CD4-positive, CD25-positive, alpha-beta regulatory T cell (primary cell): ENCODE measurements at regions not wholly inside any gene's neighbourhood (a gene's known extent, or its start where the extent isn't known, plus 50 kb on each side); places are given as distances from the start of the nearest gene placed in this dataset.
"Not testable (repeated sequence)": the region's sequence is repeated elsewhere in the genome, so short reads cannot be mapped to it uniquely, and the experiment has no call there.

Experiments
- ATAC-seq, 2 donors: fragments of 150-1000 bp; cut with Tn5 transposase; one replicate each; pipeline ENCODE4 v1.10.0; 2021; ENCODE audit warnings: low read depth in 2 of 2, moderate number of reproducible peaks in 2 of 2, moderate library complexity in 1 of 2
- DNase-seq, 3 donors: peaks; one replicate each; pipeline versions ENCODE4 v3.0.0 to v3.0.0-alpha.2; 2012 to 2022; ENCODE audit warnings: mixed read lengths in 1 of 3
- H3K27ac ChIP-seq: one replicate; pipeline ENCODE4 v1.7.0; 2013; ENCODE audit warnings: mild to moderate bottlenecking, low read length; ENCODE audit not compliant: insufficient read depth, poor library complexity, severe bottlenecking
- H3K27me3 ChIP-seq: one replicate; pipeline ENCODE4 v1.7.0; 2013; ENCODE audit warnings: low read length; ENCODE audit not compliant: control insufficient read depth, insufficient read depth
- H3K36me3 ChIP-seq: one replicate; pipeline ENCODE4 v1.7.0; 2013; ENCODE audit warnings: mild to moderate bottlenecking, low read length, moderate library complexity; ENCODE audit not compliant: control insufficient read depth, insufficient read depth
- H3K4me1 ChIP-seq: 2 replicates; pipeline ENCODE4 v1.7.0; 2013; ENCODE audit warnings: mild to moderate bottlenecking, low read length; ENCODE audit not compliant: insufficient read depth, control insufficient read depth, poor library complexity, severe bottlenecking
- H3K4me3 ChIP-seq: one replicate; pipeline ENCODE4 v1.7.0; 2013; ENCODE audit warnings: low read depth, mild to moderate bottlenecking, low read length, moderate library complexity
- H3K9me3 ChIP-seq, 2 experiments: 1 replicate in 1 of 2; 2 replicates in 1 of 2; pipeline ENCODE4 v1.7.0; 2013; ENCODE audit warnings: low read length in 2 of 2, mild to moderate bottlenecking in 1 of 2, moderate library complexity in 1 of 2; ENCODE audit not compliant: control insufficient read depth in 2 of 2
- H3K27ac Mint-ChIP-seq, 3 donors: one replicate each; pipeline ENCODE4 v1.8.0; 2020 to 2022; ENCODE audit warnings: mild to moderate bottlenecking in 3 of 3, mixed read lengths in 3 of 3, moderate library complexity in 2 of 3
- H3K27me3 Mint-ChIP-seq: one replicate; pipeline ENCODE4 v1.8.0; 2022; ENCODE audit warnings: mild to moderate bottlenecking, mixed read lengths
- H3K36me3 Mint-ChIP-seq: one replicate; pipeline ENCODE4 v1.8.0; 2020; ENCODE audit warnings: mixed read lengths
- H3K4me1 Mint-ChIP-seq, 4 donors: one replicate each; pipeline ENCODE4 v1.8.0; 2020 to 2022; ENCODE audit warnings: mixed read lengths in 4 of 4, mild to moderate bottlenecking in 1 of 4
- H3K4me3 Mint-ChIP-seq, 4 donors: one replicate each; pipeline ENCODE4 v1.8.0; 2020 to 2022; ENCODE audit warnings: mild to moderate bottlenecking in 4 of 4, mixed read lengths in 4 of 4, moderate library complexity in 3 of 4
- H3K9me3 Mint-ChIP-seq, 7 donors: one replicate each; pipeline ENCODE4 v1.8.0; 2020 to 2022; ENCODE audit warnings: mixed read lengths in 7 of 7, mild to moderate bottlenecking in 3 of 7, moderate library complexity in 2 of 7

GRCh38 chr15:31503758-31504461, 177.3 kb downstream of the KLF13 start:
- Mint-ChIP-seq H3K27me3 (peaks cover 13% of the 10 kb centered on the region), H3K27ac (peak overlapping the region in 1 of 3 donors; percentile 8), H3K36me3 (no peaks in the 10 kb centered on the region), H3K4me3 (no peak overlapping the region), H3K9me3 (peaks cover 0 to 2% (median 0%) of the 10 kb centered on the region in 7 donors), H3K4me1 (peaks cover 0 to 12% (median 0%) of the 10 kb centered on the region in 4 donors)
- DNase-seq (no peak), ATAC-seq (no peak)
- no peak overlapping the region for H3K4me3 ChIP-seq
- no peaks in the 10 kb centered on the region for H3K27me3 ChIP-seq
- no peaks in the 10 kb centered on the region for H3K4me1 ChIP-seq
- H3K27ac ChIP-seq = no peak overlapping the region
- no peaks in the 10 kb centered on the region for H3K36me3 ChIP-seq
- H3K9me3 ChIP-seq = no peaks in the 10 kb centered on the region

- Mint-ChIP-seq H3K4me1 (peaks cover 0 to 12% (median 0%) of the 10 kb centered on the region in 4 donors), H3K9me3 (peaks cover 0 to 2% (median 0%) of the 10 kb centered on the region in 7 donors), H3K27me3 (peaks cover 9% of the 10 kb centered on the region), H3K4me3 (no peak overlapping the region), H3K36me3 (no peaks in the 10 kb centered on the region), H3K27ac (no peak overlapping the region)
- H3K4me3 ChIP-seq = no peak overlapping the region
- H3K27me3 ChIP-seq = no peaks in the 10 kb centered on the region
- no peaks in the 10 kb centered on the region for H3K9me3 ChIP-seq
- no peak overlapping the region for H3K27ac ChIP-seq
- DNase-seq = no peak
- H3K4me1 ChIP-seq = no peaks in the 10 kb centered on the region
- no peak for ATAC-seq
- H3K36me3 ChIP-seq = no peaks in the 10 kb centered on the region
These were observed 177.8 kb downstream of the KLF13 start for GRCh38 chr15:31504462-31504839.

DNA sequence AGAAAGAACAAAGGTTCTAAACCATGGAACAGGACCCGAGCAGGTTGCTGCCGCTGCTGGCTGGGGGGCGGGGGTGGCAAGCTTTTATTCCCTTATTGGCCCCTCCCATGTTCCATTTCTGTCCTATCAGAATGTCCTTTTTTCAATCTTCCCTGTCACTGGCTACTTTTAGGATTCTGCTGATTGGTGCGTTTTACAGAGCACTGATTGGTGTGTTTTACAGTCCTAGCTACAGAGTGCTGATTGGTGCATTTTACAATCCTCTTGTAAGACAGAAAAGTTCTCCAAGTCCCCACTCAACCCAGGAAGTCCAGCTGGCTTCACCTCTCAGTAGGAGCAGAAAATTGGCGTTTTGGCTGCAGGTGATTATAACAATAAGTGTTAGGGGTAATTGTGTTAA, 180.9 kb downstream of the KLF13 start:
- H3K4me1 Mint-ChIP-seq = peaks cover 7 to 21% (median 8%) of the 10 kb centered on the region in 4 donors
- ATAC-seq, H3K36me3 ChIP-seq, H3K27me3 Mint-ChIP-seq, H3K4me3 ChIP-seq, DNase-seq, H3K4me3 Mint-ChIP-seq, H3K27me3 ChIP-seq, H3K36me3 Mint-ChIP-seq, H3K27ac Mint-ChIP-seq, H3K9me3 Mint-ChIP-seq, H3K27ac ChIP-seq, H3K9me3 ChIP-seq, H3K4me1 ChIP-seq: not testable (repeated sequence)

GRCh38 chr15:31508656-31509055, 182.0 kb downstream of the KLF13 start:
- Mint-ChIP-seq H3K36me3 (no peaks in the 10 kb centered on the region), H3K27me3 (peaks cover 9% of the 10 kb centered on the region), H3K4me1 (peaks cover 11 to 21% (median 17%) of the 10 kb centered on the region in 4 donors), H3K27ac (no peak overlapping the region), H3K9me3 (peaks cover 0 to 2% (median 0%) of the 10 kb centered on the region in 7 donors), H3K4me3 (no peak overlapping the region)
- no peaks in the 10 kb centered on the region for H3K9me3 ChIP-seq
- ATAC-seq = no peak
- H3K27ac ChIP-seq = no peak overlapping the region
- H3K27me3 ChIP-seq = no peaks in the 10 kb centered on the region
- no peak for DNase-seq
- no peaks in the 10 kb centered on the region for H3K36me3 ChIP-seq
- H3K4me3 ChIP-seq = no peak overlapping the region
- peaks cover 9% of the 10 kb centered on the region for H3K4me1 ChIP-seq

- Mint-ChIP-seq H3K4me3 (no peak overlapping the region), H3K27ac (peak overlapping the region in 1 of 3 donors; percentile 54), H3K27me3 (peaks cover 4% of the 10 kb centered on the region), H3K9me3 (peaks cover 0 to 2% (median 0%) of the 10 kb centered on the region in 7 donors), H3K4me1 (peaks cover 14 to 22% (median 18%) of the 10 kb centered on the region in 4 donors), H3K36me3 (no peaks in the 10 kb centered on the region)
- no peaks in the 10 kb centered on the region for H3K9me3 ChIP-seq
- H3K27ac ChIP-seq = no peak overlapping the region
- H3K4me1 ChIP-seq = peaks cover 9% of the 10 kb centered on the region
- H3K4me3 ChIP-seq = no peak overlapping the region
- H3K27me3 ChIP-seq = no peaks in the 10 kb centered on the region
- ATAC-seq (no peak), DNase-seq (no peak)
- H3K36me3 ChIP-seq = no peaks in the 10 kb centered on the region
These were observed 183.4 kb downstream of the KLF13 start for GRCh38 chr15:31510057-31510456.

- Mint-ChIP-seq H3K36me3 (no peaks in the 10 kb centered on the region), H3K4me1 (peaks cover 14 to 22% (median 16%) of the 10 kb centered on the region in 4 donors), H3K9me3 (peaks cover 0 to 2% (median 0%) of the 10 kb centered on the region in 7 donors), H3K27me3 (peaks cover 4% of the 10 kb centered on the region), H3K27ac (peak overlapping the region in 1 of 3 donors; percentile 40), H3K4me3 (peak overlapping the region in 2 of 4 donors; percentile 27 to 30)
- Histone ChIP-seq H3K4me1 (peaks cover 9% of the 10 kb centered on the region), H3K36me3 (no peaks in the 10 kb centered on the region), H3K9me3 (no peaks in the 10 kb centered on the region), H3K4me3 (no peak overlapping the region), H3K27ac (no peak overlapping the region), H3K27me3 (no peaks in the 10 kb centered on the region)
- DNase-seq = peak in 2 of 3 donors; percentile 26 to 38
- peak in 1 of 2 donors; percentile 14 for ATAC-seq
These were observed 185.2 kb downstream of the KLF13 start for GRCh38 chr15:31511707-31512310.

GRCh38 chr15:31513178-31513577, 186.5 kb downstream of the KLF13 start:
- Mint-ChIP-seq H3K36me3 (no peaks in the 10 kb centered on the region), H3K4me3 (peak overlapping the region in 1 of 4 donors; percentile 0), H3K9me3 (peaks cover 0 to 1% (median 0%) of the 10 kb centered on the region in 7 donors), H3K4me1 (peaks cover 9 to 22% (median 16%) of the 10 kb centered on the region in 4 donors), H3K27ac (no peak overlapping the region), H3K27me3 (no peaks in the 10 kb centered on the region)
- H3K9me3 ChIP-seq = no peaks in the 10 kb centered on the region
- DNase-seq (no peak), ATAC-seq (no peak)
- no peaks in the 10 kb centered on the region for H3K36me3 ChIP-seq
- peaks cover 9% of the 10 kb centered on the region for H3K4me1 ChIP-seq
- H3K27me3 ChIP-seq = no peaks in the 10 kb centered on the region
- no peak overlapping the region for H3K27ac ChIP-seq
- no peak overlapping the region for H3K4me3 ChIP-seq
